ENCODE measurements at regions not wholly inside any gene's neighbourhood (a gene's known extent, or its start where the extent isn't known, plus 50 kb on each side); places are given as distances from the start of the nearest gene placed in this dataset.

GRCh38 chr2:81462420-81462819 lies 1157.9 kb upstream of the LRRTM1 start:
- TF ChIP-seq CTCF (IDR thresholded peaks at IDR 0.05) (no peak), POLR2A (IDR thresholded peaks at IDR 0.05) (no peak)

Data from body of pancreas (tissue), 4 donors.